SU-DHL-6 (cell line): ENCODE measurements at regions not wholly inside any gene's neighbourhood (a gene's known extent, or its start where the extent isn't known, plus 50 kb on each side); places are given as distances from the start of the nearest gene placed in this dataset.

Source experiments
- H2AFZ ChIP-seq: fragments of 200-600 bp; sonication (generic); 2 replicates; pipeline ENCODE4 v1.6.1; 2014; ENCODE audit warnings: low read depth, mild to moderate bottlenecking, moderate library complexity, mixed read lengths, antibody characterized with exemption, low read length; ENCODE audit not compliant: severe bottlenecking
- H3F3A ChIP-seq: fragments of 200-600 bp; shearing (Covaris generic); 2 replicates; pipeline ENCODE4 v1.6.0; 2016; ENCODE audit warnings: antibody characterized with exemption, mild to moderate bottlenecking; ENCODE audit not compliant: insufficient read depth
- H3K27ac ChIP-seq: fragments of 200-600 bp; sonication (generic); 2 replicates; pipeline ENCODE4 v1.5.1; 2016; ENCODE audit warnings: low read depth, mild to moderate bottlenecking, low read length, moderate library complexity, mixed read lengths
- H3K27me3 ChIP-seq: fragments of 200-600 bp; sonication (generic), shearing (Covaris generic); 2 replicates; pipeline ENCODE4 v1.6.0; 2014; ENCODE audit warnings: mild to moderate bottlenecking, low read length
- H3K36me3 ChIP-seq: fragments of 200-600 bp; sonication (generic); 2 replicates; pipeline ENCODE4 v1.6.1; 2014; ENCODE audit warnings: mild to moderate bottlenecking, low read length, mixed read lengths
- H3K4me2 ChIP-seq: fragments of 300-600, 200-600 bp; shearing (Covaris generic), sonication (generic); 2 replicates; pipeline ENCODE4 v1.6.0; 2014; ENCODE audit warnings: low read length, low read depth, mild to moderate bottlenecking; ENCODE audit not compliant: poor library complexity, severe bottlenecking
- H3K4me3 ChIP-seq: fragments of 200-600 bp; sonication (generic); 2 replicates; pipeline ENCODE4 v1.5.1; 2014; ENCODE audit warnings: antibody characterized with exemption, low read length, mild to moderate bottlenecking, mixed read lengths; ENCODE audit not compliant: insufficient read depth, poor library complexity, severe bottlenecking
- H3K79me2 ChIP-seq: fragments of 200-600 bp; sonication (generic); 2 replicates; pipeline ENCODE4 v1.6.1; 2014; ENCODE audit warnings: mild to moderate bottlenecking, low read length, moderate library complexity; ENCODE audit not compliant: insufficient read depth
- H3K9ac ChIP-seq: fragments of 200-600 bp; sonication (generic); 2 replicates; pipeline ENCODE4 v1.7.0; 2014; ENCODE audit warnings: mild to moderate bottlenecking, low read length
- H3K9me2 ChIP-seq: fragments of 200-600 bp; sonication (generic); replicated peaks from 2 replicates; pipeline ENCODE4 v1.6.1; 2014; ENCODE audit warnings: low read length; ENCODE audit not compliant: insufficient read depth
- H3K9me3 ChIP-seq: fragments of 200-600 bp; sonication (generic); 2 replicates; pipeline ENCODE4 v1.6.1; 2014; ENCODE audit warnings: low read length, mixed read lengths; ENCODE audit not compliant: insufficient read depth
- H4K20me1 ChIP-seq: fragments of 200-600 bp; sonication (generic); 2 replicates; pipeline ENCODE4 v1.6.1; 2014; ENCODE audit warnings: low read depth, mild to moderate bottlenecking, antibody characterized with exemption, low read length, moderate library complexity, mixed read lengths
- EZH2phosphoT487 ChIP-seq: fragments of 200-600 bp; sonication (generic), shearing (Covaris generic); conservative IDR thresholded peaks from 2 replicates; pipeline ENCODE4 v1.6.1; 2018; ENCODE audit warnings: mild to moderate bottlenecking, antibody characterized with exemption, low read length, moderate library complexity, mixed read lengths
- TF ChIP-seq, protein P1 (sequence below): fragments of 200-600 bp; sonication (generic); IDR thresholded peaks from one replicate; pipeline ENCODE4 v1.5.1; 2017; ENCODE audit warnings: antibody characterized with exemption, mild to moderate bottlenecking, low read length, moderate library complexity; ENCODE audit not compliant: insufficient read depth, poor library complexity, severe bottlenecking

DNA sequence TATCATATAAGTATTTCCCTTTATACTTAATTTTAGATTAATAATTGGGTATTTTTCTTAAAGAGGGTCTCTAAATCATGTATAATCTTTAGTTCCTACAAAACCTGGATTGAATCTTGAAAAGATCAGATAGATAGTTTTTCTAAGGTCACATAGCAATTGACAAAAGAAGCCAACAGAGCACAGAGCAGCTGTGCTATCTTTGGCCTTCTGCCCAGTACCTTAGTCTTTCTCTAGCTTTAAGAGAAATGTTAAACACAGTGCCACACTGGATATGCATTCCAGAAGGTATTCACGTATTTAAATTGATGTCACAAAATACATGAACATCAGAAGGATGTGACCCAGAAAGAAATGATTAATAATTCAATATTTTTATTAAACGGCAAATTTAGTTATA lies 86.8 kb downstream of the C21orf91 start:
- H3K36me3 ChIP-seq = no peaks in the 10 kb centered on the region
- no peak overlapping the region for H3K27ac ChIP-seq
- H3K4me2 ChIP-seq = no peak overlapping the region
- H3K9me2 ChIP-seq = no peaks in the 10 kb centered on the region
- no peak overlapping the region for H3K9ac ChIP-seq
- no peaks in the 10 kb centered on the region for H4K20me1 ChIP-seq
- TF ChIP-seq, protein P1, sequence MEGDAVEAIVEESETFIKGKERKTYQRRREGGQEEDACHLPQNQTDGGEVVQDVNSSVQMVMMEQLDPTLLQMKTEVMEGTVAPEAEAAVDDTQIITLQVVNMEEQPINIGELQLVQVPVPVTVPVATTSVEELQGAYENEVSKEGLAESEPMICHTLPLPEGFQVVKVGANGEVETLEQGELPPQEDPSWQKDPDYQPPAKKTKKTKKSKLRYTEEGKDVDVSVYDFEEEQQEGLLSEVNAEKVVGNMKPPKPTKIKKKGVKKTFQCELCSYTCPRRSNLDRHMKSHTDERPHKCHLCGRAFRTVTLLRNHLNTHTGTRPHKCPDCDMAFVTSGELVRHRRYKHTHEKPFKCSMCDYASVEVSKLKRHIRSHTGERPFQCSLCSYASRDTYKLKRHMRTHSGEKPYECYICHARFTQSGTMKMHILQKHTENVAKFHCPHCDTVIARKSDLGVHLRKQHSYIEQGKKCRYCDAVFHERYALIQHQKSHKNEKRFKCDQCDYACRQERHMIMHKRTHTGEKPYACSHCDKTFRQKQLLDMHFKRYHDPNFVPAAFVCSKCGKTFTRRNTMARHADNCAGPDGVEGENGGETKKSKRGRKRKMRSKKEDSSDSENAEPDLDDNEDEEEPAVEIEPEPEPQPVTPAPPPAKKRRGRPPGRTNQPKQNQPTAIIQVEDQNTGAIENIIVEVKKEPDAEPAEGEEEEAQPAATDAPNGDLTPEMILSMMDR = no peak
- TF ChIP-seq EZH2phosphoT487 = no peak
- H3K9me3 ChIP-seq = no peaks in the 10 kb centered on the region
- H2AFZ ChIP-seq = no peak overlapping the region
- H3K27me3 ChIP-seq = no peaks in the 10 kb centered on the region
- H3K4me3 ChIP-seq = no peak overlapping the region
- H3F3A ChIP-seq = no peaks in the 10 kb centered on the region
- no peaks in the 10 kb centered on the region for H3K79me2 ChIP-seq

DNA sequence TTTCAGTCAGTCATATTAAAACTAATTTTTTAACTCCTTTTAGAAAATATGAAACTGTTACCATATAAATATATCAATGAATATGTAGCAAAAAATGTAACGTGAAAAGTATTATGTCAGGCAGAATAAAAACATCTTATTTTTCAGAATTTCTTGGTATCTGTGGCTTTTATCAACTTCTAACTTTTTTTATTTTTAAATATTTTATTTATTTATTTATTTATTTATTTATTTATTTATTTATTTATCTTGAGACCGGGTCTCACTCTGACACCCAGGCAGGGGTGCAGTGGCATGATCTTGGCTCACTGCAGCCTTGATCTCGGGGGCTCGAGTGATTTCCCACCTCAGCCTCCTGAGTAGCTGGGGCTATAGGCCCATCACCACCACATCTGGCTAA lies 87.6 kb downstream of the C21orf91 start:
- H3K4me3 ChIP-seq = no peak overlapping the region
- no peak overlapping the region for H2AFZ ChIP-seq
- no peaks in the 10 kb centered on the region for H3K27me3 ChIP-seq
- no peaks in the 10 kb centered on the region for H4K20me1 ChIP-seq
- no peaks in the 10 kb centered on the region for H3K9me2 ChIP-seq
- H3K36me3 ChIP-seq = no peaks in the 10 kb centered on the region
- no peak for TF ChIP-seq EZH2phosphoT487
- TF ChIP-seq, protein P1 = no peak
- H3K79me2 ChIP-seq = no peaks in the 10 kb centered on the region
- no peaks in the 10 kb centered on the region for H3K9me3 ChIP-seq
- no peaks in the 10 kb centered on the region for H3F3A ChIP-seq
- no peak overlapping the region for H3K27ac ChIP-seq
- no peak overlapping the region for H3K9ac ChIP-seq
- no peak overlapping the region for H3K4me2 ChIP-seq

DNA sequence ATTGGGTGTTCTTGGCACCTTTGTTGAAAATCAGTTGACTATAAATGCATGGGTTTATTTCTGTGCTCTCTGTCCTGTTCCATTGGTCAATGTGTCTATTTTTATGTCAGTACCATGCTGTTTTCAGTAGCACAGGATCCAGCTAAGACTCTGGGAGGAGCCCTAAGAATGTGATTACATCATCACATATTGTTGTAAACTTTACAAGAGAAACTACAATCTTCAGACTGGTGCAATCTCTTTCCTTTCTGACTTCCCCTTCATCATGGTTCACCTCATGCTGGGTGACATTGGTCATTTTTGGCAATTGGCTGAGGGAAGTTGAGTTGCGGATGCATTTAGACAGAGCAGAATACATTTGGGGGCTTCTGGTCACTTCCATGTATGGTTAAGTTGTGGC lies 88.4 kb downstream of the C21orf91 start:
- Histone ChIP-seq H3K4me2 (no peak overlapping the region), H3F3A (no peaks in the 10 kb centered on the region), H3K27me3 (no peaks in the 10 kb centered on the region), H3K36me3 (no peaks in the 10 kb centered on the region), H3K9me2 (no peaks in the 10 kb centered on the region), H3K9ac (no peak overlapping the region), H3K79me2 (no peaks in the 10 kb centered on the region), H3K27ac (no peak overlapping the region), H4K20me1 (no peaks in the 10 kb centered on the region), H3K4me3 (no peak overlapping the region), H3K9me3 (no peaks in the 10 kb centered on the region), H2AFZ (no peak overlapping the region)
- TF ChIP-seq, protein P1 = no peak
- no peak for TF ChIP-seq EZH2phosphoT487
